Activated naive CD8-positive, alpha-beta T cell (primary cell): ENCODE measurements at regions not wholly inside any gene's neighbourhood (a gene's known extent, or its start where the extent isn't known, plus 50 kb on each side); places are given as distances from the start of the nearest gene placed in this dataset.
"Not testable (repeated sequence)": the region's sequence is repeated elsewhere in the genome, so short reads cannot be mapped to it uniquely, and the experiment has no call there.

Experiments used
- H3K27ac Mint-ChIP-seq: one replicate; pipeline ENCODE4 v1.8.0; 2021; ENCODE audit warnings: mixed read lengths
- H3K27me3 Mint-ChIP-seq: one replicate; pipeline ENCODE4 v1.8.0; 2021; ENCODE audit warnings: mixed read lengths
- H3K36me3 Mint-ChIP-seq: one replicate; pipeline ENCODE4 v1.8.0; 2021; ENCODE audit warnings: mixed read lengths
- H3K4me1 Mint-ChIP-seq: one replicate; pipeline ENCODE4 v1.8.0; 2021; ENCODE audit warnings: low read depth, mixed read lengths
- H3K4me3 Mint-ChIP-seq: one replicate; pipeline ENCODE4 v1.8.0; 2021; ENCODE audit warnings: mild to moderate bottlenecking, mixed read lengths
- H3K9me3 Mint-ChIP-seq: one replicate; pipeline ENCODE4 v1.8.0; 2021; ENCODE audit warnings: low read depth, mixed read lengths

DNA sequence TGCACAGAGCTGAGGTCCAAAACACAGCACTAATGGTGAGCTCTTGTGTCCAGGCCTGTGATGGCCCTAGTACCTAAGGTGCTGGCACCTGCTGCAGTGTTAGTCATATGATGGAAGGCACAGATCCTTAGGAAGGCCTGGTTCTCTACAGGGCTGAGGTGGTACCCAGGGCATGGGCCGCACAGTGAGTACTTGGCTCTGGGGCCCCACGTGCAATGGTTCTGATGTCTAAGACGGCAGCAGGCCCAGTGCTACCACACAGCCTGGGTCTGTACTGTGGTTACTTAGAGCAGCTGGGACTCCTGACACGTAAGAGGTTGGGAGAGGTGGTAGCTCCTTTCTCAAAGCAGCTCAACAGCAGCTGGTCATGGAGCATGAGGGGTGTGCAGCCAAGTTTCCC is 70.6 kb upstream of the MAGI2 start:
- no peak overlapping the region for H3K27ac Mint-ChIP-seq
- no peak overlapping the region for H3K4me3 Mint-ChIP-seq
- no peaks in the 10 kb centered on the region for H3K4me1 Mint-ChIP-seq
- H3K36me3 Mint-ChIP-seq, result no peaks in the 10 kb centered on the region
- H3K27me3 Mint-ChIP-seq, result peaks cover 2% of the 10 kb centered on the region
- no peaks in the 10 kb centered on the region for H3K9me3 Mint-ChIP-seq

DNA sequence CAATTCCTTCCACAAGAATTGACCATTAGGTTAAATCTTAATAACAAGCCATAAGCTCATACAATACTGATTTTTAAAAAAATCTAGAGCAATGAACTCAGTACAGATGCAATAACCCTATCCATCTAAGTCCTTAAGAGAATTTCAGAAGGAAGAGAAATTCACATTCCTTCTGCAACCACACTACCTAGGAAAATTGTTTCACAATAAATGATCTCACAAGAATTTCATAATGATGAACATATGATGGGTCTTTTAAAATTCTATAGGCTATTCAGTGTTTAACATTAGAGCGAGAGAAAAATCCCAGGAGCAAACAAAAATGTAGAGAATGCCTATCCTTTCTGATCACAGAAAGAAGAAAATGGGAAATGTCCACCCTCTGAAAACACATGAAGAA is 70.0 kb upstream of the MAGI2 start:
- Mint-ChIP-seq H3K27ac (no peak overlapping the region), H3K4me3 (no peak overlapping the region), H3K9me3 (no peaks in the 10 kb centered on the region), H3K36me3 (no peaks in the 10 kb centered on the region), H3K4me1 (no peaks in the 10 kb centered on the region), H3K27me3 (peaks cover 2% of the 10 kb centered on the region)

DNA sequence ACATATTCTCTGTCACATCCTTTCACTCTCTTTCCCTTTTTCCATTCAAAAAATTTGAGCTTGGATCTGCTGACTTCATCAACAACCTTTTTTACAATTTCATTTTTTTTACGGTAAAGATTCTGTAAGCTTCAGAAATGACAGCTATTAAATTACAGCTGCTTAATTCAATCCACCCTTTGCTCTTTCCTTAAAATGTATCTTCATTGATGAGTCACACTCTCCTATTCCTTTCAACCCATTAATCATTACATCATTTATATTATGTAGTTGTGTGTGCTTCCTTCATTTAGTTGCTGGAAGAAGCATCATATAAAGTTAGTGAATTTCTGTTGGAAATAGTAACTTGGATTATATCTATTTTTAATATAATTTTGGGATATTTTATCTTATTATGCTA is 67.1 kb upstream of the MAGI2 start:
- H3K36me3 Mint-ChIP-seq, result no peaks in the 10 kb centered on the region
- H3K9me3 Mint-ChIP-seq, result no peaks in the 10 kb centered on the region
- no peak overlapping the region for H3K4me3 Mint-ChIP-seq
- H3K27me3 Mint-ChIP-seq, result peaks cover 2% of the 10 kb centered on the region
- no peak overlapping the region for H3K27ac Mint-ChIP-seq
- H3K4me1 Mint-ChIP-seq, result no peaks in the 10 kb centered on the region

DNA sequence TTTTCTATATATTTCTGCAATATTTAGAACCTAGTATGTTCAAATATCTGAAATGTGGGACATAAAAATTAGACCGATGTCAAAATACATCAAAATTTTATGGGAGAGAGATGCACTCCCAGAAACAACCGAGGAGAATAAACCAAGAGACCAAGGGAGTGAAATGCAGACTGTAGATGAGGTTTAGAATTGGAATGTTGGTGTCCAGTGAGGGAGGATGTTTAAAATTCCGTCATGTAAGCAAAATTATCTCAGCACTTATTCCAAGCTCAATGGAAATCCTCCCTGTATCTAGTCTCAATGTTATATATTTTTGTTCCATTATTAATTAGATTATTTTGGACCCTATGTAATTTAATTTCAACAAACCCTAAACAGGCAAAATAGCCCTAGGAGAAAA is 61.9 kb upstream of the MAGI2 start:
- H3K4me1 Mint-ChIP-seq, result no peaks in the 10 kb centered on the region
- no peak overlapping the region for H3K4me3 Mint-ChIP-seq
- no peak overlapping the region for H3K27ac Mint-ChIP-seq
- no peaks in the 10 kb centered on the region for H3K27me3 Mint-ChIP-seq
- H3K36me3 Mint-ChIP-seq, result no peaks in the 10 kb centered on the region
- H3K9me3 Mint-ChIP-seq, result no peaks in the 10 kb centered on the region

DNA sequence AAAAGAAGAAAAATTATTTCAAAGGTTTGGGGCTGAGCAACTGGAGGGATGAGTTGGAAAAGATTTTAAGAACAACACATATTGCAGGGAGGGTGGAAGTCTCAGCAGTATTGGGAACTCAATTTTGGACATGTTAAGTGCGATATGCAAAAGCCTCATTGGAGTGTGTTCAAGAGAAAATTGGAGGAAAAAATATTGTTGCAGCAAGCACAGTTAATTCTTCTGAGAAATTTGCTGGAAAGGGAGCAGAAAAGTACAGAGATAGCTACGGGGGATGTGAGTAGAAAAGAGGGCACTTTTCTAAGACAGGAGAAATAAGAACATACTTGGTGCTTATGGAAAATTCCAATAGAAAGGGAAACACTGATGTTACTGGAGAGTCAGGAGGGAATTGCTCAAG is 59.8 kb upstream of the MAGI2 start:
- H3K27me3 Mint-ChIP-seq, result peaks cover 2% of the 10 kb centered on the region
- no peaks in the 10 kb centered on the region for H3K9me3 Mint-ChIP-seq
- no peak overlapping the region for H3K4me3 Mint-ChIP-seq
- no peaks in the 10 kb centered on the region for H3K4me1 Mint-ChIP-seq
- H3K27ac Mint-ChIP-seq, result no peak overlapping the region
- H3K36me3 Mint-ChIP-seq, result no peaks in the 10 kb centered on the region

DNA sequence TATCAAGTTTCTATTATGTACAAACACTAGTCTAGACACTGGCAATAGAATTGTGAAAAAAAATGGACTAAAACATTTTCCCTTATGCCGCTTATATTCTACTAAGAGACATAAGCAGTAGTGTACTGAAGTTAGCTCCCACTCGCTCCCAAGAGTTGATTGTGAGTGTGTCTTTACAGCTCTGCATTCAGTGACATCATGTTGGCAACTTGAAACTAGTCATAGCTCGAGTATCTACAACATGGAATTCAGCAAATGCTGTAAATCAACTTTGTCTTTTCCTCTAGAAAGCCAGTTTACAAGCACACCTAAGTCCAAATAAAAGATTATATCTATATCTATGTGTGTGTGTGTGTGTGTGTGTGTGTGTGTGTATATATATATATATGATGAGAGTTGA is 58.8 kb upstream of the MAGI2 start:
- Mint-ChIP-seq H3K4me1 (no peaks in the 10 kb centered on the region), H3K9me3 (no peaks in the 10 kb centered on the region), H3K4me3 (no peak overlapping the region), H3K36me3 (no peaks in the 10 kb centered on the region), H3K27me3 (peaks cover 2% of the 10 kb centered on the region), H3K27ac (no peak overlapping the region)

DNA sequence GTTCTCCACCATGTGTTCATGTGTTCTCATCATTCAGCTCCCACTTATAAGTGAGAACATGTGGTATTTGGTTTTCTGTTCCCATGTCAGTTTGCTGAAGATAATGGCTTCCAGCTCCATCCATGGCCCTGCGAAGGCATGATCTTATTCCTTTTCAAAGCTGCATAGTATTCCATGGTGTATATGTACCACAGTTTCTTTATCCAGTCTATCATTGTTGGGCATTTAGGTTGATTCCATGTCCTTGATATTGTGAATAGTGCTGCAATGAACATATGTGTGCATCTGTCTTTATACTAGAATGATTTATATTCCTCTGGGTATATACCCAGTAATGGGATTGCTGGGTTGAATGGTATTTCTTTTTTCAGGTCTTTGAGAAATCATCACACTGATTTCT is 57.6 kb upstream of the MAGI2 start:
- not testable (repeated sequence) for H3K27ac Mint-ChIP-seq, H3K4me3 Mint-ChIP-seq, H3K9me3 Mint-ChIP-seq, H3K27me3 Mint-ChIP-seq, H3K36me3 Mint-ChIP-seq, H3K4me1 Mint-ChIP-seq

DNA sequence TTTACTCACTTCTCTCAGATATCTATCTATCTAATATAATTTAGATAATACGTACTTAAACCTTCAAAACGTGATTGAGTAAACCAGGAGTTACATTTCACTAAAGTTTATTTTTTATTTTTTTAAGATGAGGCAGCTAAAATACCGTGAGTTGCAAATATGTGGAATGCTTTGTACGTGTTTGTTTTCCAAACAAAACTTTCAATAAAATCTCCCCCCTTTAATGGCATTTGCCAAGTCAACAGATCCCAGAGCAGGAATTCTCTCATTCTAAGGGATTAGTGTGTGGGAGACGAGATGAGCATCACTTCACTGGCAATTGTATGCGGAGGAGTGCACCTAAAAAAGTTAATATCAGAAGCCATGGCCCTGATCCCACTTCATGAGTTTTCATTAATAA is 53.7 kb upstream of the MAGI2 start:
- H3K4me3 Mint-ChIP-seq, result no peak overlapping the region
- no peaks in the 10 kb centered on the region for H3K4me1 Mint-ChIP-seq
- no peak overlapping the region for H3K27ac Mint-ChIP-seq
- H3K27me3 Mint-ChIP-seq, result peaks cover 2% of the 10 kb centered on the region
- no peaks in the 10 kb centered on the region for H3K36me3 Mint-ChIP-seq
- no peaks in the 10 kb centered on the region for H3K9me3 Mint-ChIP-seq

DNA sequence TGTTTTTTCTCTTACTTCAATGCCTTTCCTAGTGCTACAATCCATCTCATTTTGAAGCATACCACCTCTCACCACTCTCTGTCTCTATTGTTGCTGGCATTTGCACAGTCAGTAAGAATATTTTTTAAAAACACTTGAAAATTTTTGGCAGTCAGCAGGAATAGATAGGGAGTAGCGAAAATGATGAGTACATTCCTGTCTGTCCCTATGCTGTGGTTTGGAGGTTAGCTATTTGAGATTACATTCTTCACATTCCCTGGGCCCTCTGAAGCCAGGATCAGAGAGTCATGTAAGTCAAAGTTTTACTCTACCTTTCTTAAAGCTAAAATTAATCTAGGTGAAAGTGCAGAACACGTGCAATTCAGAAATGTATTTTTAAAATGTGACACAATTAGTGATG is 53.0 kb upstream of the MAGI2 start:
- Mint-ChIP-seq H3K9me3 (no peaks in the 10 kb centered on the region), H3K27me3 (peaks cover 2% of the 10 kb centered on the region), H3K4me1 (no peaks in the 10 kb centered on the region), H3K27ac (no peak overlapping the region), H3K4me3 (no peak overlapping the region), H3K36me3 (no peaks in the 10 kb centered on the region)

DNA sequence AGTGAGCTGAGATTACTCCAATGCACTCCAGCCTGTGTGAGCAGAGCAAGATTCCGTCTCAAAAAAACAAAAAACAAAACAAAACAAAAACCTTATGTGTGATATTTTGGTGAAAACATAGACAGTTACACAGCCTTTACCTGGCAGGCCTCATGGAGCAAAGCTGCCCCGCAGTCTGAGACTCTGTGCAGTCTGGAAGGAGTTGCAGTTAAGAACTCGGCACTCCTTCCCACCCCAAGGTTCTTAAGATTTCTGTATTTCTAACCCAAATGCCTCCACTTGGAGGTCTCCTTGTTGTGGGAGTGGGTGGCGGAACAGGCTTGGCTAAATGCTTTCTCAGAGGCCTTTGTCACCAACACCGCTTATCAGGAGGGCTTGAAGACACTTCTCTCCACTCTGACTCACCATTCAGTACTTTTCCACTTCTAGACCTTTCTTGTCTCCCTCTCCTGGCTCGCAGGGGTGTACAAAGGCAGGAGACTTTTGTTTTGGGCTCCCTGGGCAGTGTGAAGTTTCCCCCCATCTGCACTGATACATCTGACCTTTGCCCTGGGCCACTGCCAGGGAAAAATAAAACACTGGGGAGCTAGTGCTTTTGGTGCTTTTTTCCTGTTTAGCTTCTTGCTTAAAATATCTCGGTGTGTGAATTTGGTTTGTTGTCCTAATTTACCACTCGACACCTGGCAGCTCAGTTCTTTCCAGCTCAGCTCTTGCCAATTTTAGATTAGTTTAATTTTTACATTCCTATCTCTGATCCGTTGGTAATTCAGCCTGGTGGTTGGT is 51.3 kb upstream of the MAGI2 start:
- no peaks in the 10 kb centered on the region for H3K9me3 Mint-ChIP-seq
- no peaks in the 10 kb centered on the region for H3K4me1 Mint-ChIP-seq
- no peak overlapping the region for H3K27ac Mint-ChIP-seq
- no peak overlapping the region for H3K4me3 Mint-ChIP-seq
- H3K36me3 Mint-ChIP-seq, result no peaks in the 10 kb centered on the region
- peaks cover 2% of the 10 kb centered on the region for H3K27me3 Mint-ChIP-seq
